ENCODE measurements at regions not wholly inside any gene's neighbourhood (a gene's known extent, or its start where the extent isn't known, plus 50 kb on each side); places are given as distances from the start of the nearest gene placed in this dataset.

GRCh38 chr13:63435667-63436324 is 2020.1 kb upstream of the PCDH20 start:
- no peak for TF ChIP-seq CTCF (IDR thresholded peaks at IDR 0.05; ENCODE audit: borderline replicate concordance, insufficient read depth, low read depth, low read length)
- no peak overlapping the region for H3K4me3 ChIP-seq (ENCODE audit: low read depth, low read length)

GRCh38 chr13:63433546-63434150 is 2018.0 kb upstream of the PCDH20 start:
- TF ChIP-seq CTCF (IDR thresholded peaks at IDR 0.05; ENCODE audit: borderline replicate concordance, insufficient read depth, low read depth, low read length) = no peak
- no peak overlapping the region for H3K4me3 ChIP-seq (ENCODE audit: low read depth, low read length)

GRCh38 chr13:63427170-63427569 is 2011.5 kb upstream of the PCDH20 start:
- TF ChIP-seq CTCF (IDR thresholded peaks at IDR 0.05; ENCODE audit: borderline replicate concordance, insufficient read depth, low read depth, low read length) = no peak

GRCh38 chr13:63425131-63425530 is 2009.5 kb upstream of the PCDH20 start:
- TF ChIP-seq CTCF (IDR thresholded peaks at IDR 0.05; ENCODE audit: borderline replicate concordance, insufficient read depth, low read depth, low read length) = no peak
- H3K4me3 ChIP-seq (ENCODE audit: low read depth, low read length) = no peak overlapping the region

More at GRCh38 chr13:63427170-63427569, 2011.5 kb upstream of the PCDH20 start:
- no peak overlapping the region for H3K4me3 ChIP-seq (ENCODE audit: low read depth, low read length)

DNA sequence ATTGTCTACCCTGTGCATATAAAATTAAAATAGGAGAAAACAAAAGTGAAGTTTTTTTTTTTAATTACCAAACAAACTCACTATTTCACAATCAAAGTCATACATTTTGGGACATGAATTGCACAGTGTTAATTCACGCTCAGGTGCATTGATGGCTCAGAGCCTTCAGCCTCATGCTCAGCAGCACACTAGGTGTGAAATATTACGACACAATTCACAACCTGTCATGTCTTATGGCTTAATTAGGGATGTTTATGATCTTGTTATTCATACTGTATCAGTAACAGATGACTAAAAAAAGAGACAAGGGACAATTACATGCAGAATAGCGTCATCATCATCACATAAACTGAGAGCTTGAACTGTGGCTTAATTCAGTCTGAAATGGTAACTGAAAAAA is 2005.5 kb upstream of the PCDH20 start:
- TF ChIP-seq CTCF (IDR thresholded peaks at IDR 0.05; ENCODE audit: borderline replicate concordance, insufficient read depth, low read depth, low read length) = no peak
- no peak overlapping the region for H3K4me3 ChIP-seq (ENCODE audit: low read depth, low read length)

- H3K4me3 ChIP-seq (ENCODE audit: low read depth, low read length) = no peak overlapping the region
- no peak for TF ChIP-seq CTCF (IDR thresholded peaks at IDR 0.05; ENCODE audit: borderline replicate concordance, insufficient read depth, low read depth, low read length)
Observed at GRCh38 chr13:63420685-63421084, 2005.0 kb upstream of the PCDH20 start.

GRCh38 chr13:63414247-63414646 is 1998.6 kb upstream of the PCDH20 start:
- no peak for TF ChIP-seq CTCF (IDR thresholded peaks at IDR 0.05; ENCODE audit: borderline replicate concordance, insufficient read depth, low read depth, low read length)
- no peak overlapping the region for H3K4me3 ChIP-seq (ENCODE audit: low read depth, low read length)
